ENCODE measurements at regions not wholly inside any gene's neighbourhood (a gene's known extent, or its start where the extent isn't known, plus 50 kb on each side); places are given as distances from the start of the nearest gene placed in this dataset.

GRCh38 chr11:8826901-8827560, 84.0 kb upstream of the AKIP1 start:
- DNase-seq: no peak

- no peak for DNase-seq
Observed at GRCh38 chr11:8828046-8828445, 82.9 kb upstream of the AKIP1 start.

- peak; percentile 34 for DNase-seq
Observed at GRCh38 chr11:8828580-8829361, 82.2 kb upstream of the AKIP1 start.

GRCh38 chr11:8829556-8829955, 81.4 kb upstream of the AKIP1 start:
- DNase-seq: no peak

- DNase-seq: no peak
Observed at GRCh38 chr11:8830641-8831040, 80.3 kb upstream of the AKIP1 start.

- DNase-seq: no peak
Observed at GRCh38 chr11:8831861-8832260, 79.1 kb upstream of the AKIP1 start.

- DNase-seq: peak; percentile 87
Observed at GRCh38 chr11:8832571-8833260, 78.3 kb upstream of the AKIP1 start.

- DNase-seq: peak; percentile 22
Observed at GRCh38 chr11:8833568-8834315, 77.2 kb upstream of the AKIP1 start.

- DNase-seq: no peak
Observed at GRCh38 chr11:8834379-8834778, 76.6 kb upstream of the AKIP1 start.

- no peak for DNase-seq
Observed at GRCh38 chr11:8838248-8838647, 72.7 kb upstream of the AKIP1 start.

GRCh38 chr11:8839306-8839956, 71.6 kb upstream of the AKIP1 start:
- DNase-seq: peak; percentile 44

GRCh38 chr11:8839957-8840945, 70.7 kb upstream of the AKIP1 start:
- peak; percentile 87 for DNase-seq

- no peak for DNase-seq
Observed at GRCh38 chr11:8841899-8842298, 69.1 kb upstream of the AKIP1 start.

- DNase-seq: no peak
Observed at GRCh38 chr11:8858808-8859207, 52.2 kb upstream of the AKIP1 start.

Measured in eye (tissue), 1 donor.